IMR-90 (cell line): ENCODE measurements at regions not wholly inside any gene's neighbourhood (a gene's known extent, or its start where the extent isn't known, plus 50 kb on each side); places are given as distances from the start of the nearest gene placed in this dataset.

Experiments used
- ATAC-seq: fragments of 200-7000 bp; cut with Tn5 transposase; 2 replicates; pipeline ENCODE4 v1.9.1; 2020; ENCODE audit warnings: low read depth, mild to moderate bottlenecking, moderate library complexity
- BruUV-seq: library from RNA; stranded (reverse); fragments of 400-500 nt; replicated peaks from 2 replicates; lab custom pipeline; 2021; lab: Mats Ljungman, UMichigan
- CTCF ChIA-PET: fragments of 300-600 bp; formaldehyde crosslinking; extraction: SDS; loops from one replicate; lab custom pipeline; 2021; ENCODE audit warnings: antibody characterized with exemption; lab: Yijun Ruan, JAX
- POLR2A ChIA-PET: fragments of 300-600 bp; sonication (Branson Sonifier 250); formaldehyde crosslinking; loops from one replicate; lab custom pipeline; 2022; ENCODE audit warnings: antibody characterized with exemption; ENCODE audit not compliant: unreplicated experiment; lab: Charles Lee
- DNase-seq: peaks from one replicate; pipeline ENCODE4 v3.0.0; 2013
- H2AFZ ChIP-seq: replicated peaks from 2 replicates; pipeline ENCODE3; 2013; ENCODE audit warnings: low read length, mild to moderate bottlenecking; ENCODE audit not compliant: poor library complexity
- H2AK5ac ChIP-seq: 2 replicates; pipeline ENCODE4 v1.6.1; 2013; ENCODE audit warnings: low read depth, low read length, inconsistent platforms
- H2AK9ac ChIP-seq: replicated peaks from 2 replicates; pipeline ENCODE3; 2013; ENCODE audit warnings: mild to moderate bottlenecking, low read depth, low read length, moderate library complexity; ENCODE audit not compliant: poor library complexity
- H2BK120ac ChIP-seq: 2 replicates; pipeline ENCODE4 v1.6.1; 2013; ENCODE audit warnings: low read depth, low read length, inconsistent platforms
- H2BK15ac ChIP-seq: 3 replicates; pipeline ENCODE4 v1.6.1; 2013; ENCODE audit warnings: low read depth, low read length, inconsistent platforms
- H2BK20ac ChIP-seq: 2 replicates; pipeline ENCODE4 v1.6.1; 2013; ENCODE audit warnings: low read depth, mild to moderate bottlenecking, inconsistent platforms, low read length, moderate library complexity
- H2BK5ac ChIP-seq: 2 replicates; pipeline ENCODE4 v1.6.1; 2013; ENCODE audit warnings: mild to moderate bottlenecking, low read depth, low read length, inconsistent platforms; ENCODE audit not compliant: poor library complexity, severe bottlenecking
- H3K14ac ChIP-seq: replicated peaks from 2 replicates; pipeline ENCODE4 v1.6.1; 2013; ENCODE audit warnings: low read depth, low read length, inconsistent platforms
- H3K18ac ChIP-seq: 2 replicates; pipeline ENCODE4 v1.6.1; 2013; ENCODE audit warnings: low read depth, low read length, control low read depth
- H3K23ac ChIP-seq: 2 replicates; pipeline ENCODE4 v1.6.1; 2013; ENCODE audit warnings: low read depth, low read length, inconsistent platforms
- H3K27ac ChIP-seq: 2 replicates; pipeline ENCODE4 v1.5.1; 2013; ENCODE audit warnings: mild to moderate bottlenecking, control low read depth, low read length; ENCODE audit not compliant: insufficient read depth
- H3K27me3 ChIP-seq: 2 replicates; pipeline ENCODE4 v1.6.1; 2013; ENCODE audit warnings: low read length; ENCODE audit not compliant: control insufficient read depth, insufficient read depth
- H3K36me3 ChIP-seq: 2 replicates; pipeline ENCODE4 v1.6.1; 2013; ENCODE audit warnings: low read length, mixed read lengths; ENCODE audit not compliant: control insufficient read depth, insufficient read depth
- H3K4ac ChIP-seq: 2 replicates; pipeline ENCODE4 v1.6.1; 2013; ENCODE audit warnings: low read depth, low read length, inconsistent platforms
- H3K4me1 ChIP-seq: 2 replicates; pipeline ENCODE4 v1.6.1; 2013; ENCODE audit warnings: low read length, mixed read lengths; ENCODE audit not compliant: control insufficient read depth, insufficient read depth
- H3K4me2 ChIP-seq: 2 replicates; pipeline ENCODE4 v1.6.1; 2013; ENCODE audit warnings: low read depth, mild to moderate bottlenecking, control low read depth, low read length, moderate library complexity
- H3K4me3 ChIP-seq: 2 replicates; pipeline ENCODE4 v1.5.1; 2013; ENCODE audit warnings: low read depth, mild to moderate bottlenecking, control low read depth, low read length, moderate library complexity; ENCODE audit not compliant: insufficient read depth
- H3K56ac ChIP-seq: 2 replicates; pipeline ENCODE4 v1.6.1; 2013; ENCODE audit warnings: low read length, inconsistent platforms; ENCODE audit not compliant: insufficient read depth; ENCODE audit errors: extremely low read depth
- H3K79me1 ChIP-seq, 2 experiments: 2 replicates each; pipeline ENCODE4 v1.6.1; 2013; ENCODE audit warnings: low read length in 2 of 2, inconsistent platforms in 1 of 2, low read depth in 1 of 2
- H3K9ac ChIP-seq: 2 replicates; pipeline ENCODE4 v1.6.1; 2013; ENCODE audit warnings: low read depth, low read length, control low read depth
- H3K9me1 ChIP-seq: 2 replicates; pipeline ENCODE4 v1.6.1; 2013; ENCODE audit warnings: low read length, inconsistent platforms; ENCODE audit not compliant: insufficient read depth
- H3K9me3 ChIP-seq: 2 replicates; pipeline ENCODE4 v1.6.1; 2013; ENCODE audit warnings: low read length; ENCODE audit not compliant: control insufficient read depth, insufficient read depth
- H4K20me1 ChIP-seq: 2 replicates; pipeline ENCODE4 v1.6.1; 2013; ENCODE audit warnings: low read length, inconsistent platforms; ENCODE audit not compliant: insufficient read depth
- H4K5ac ChIP-seq: 2 replicates; pipeline ENCODE4 v1.6.1; 2013; ENCODE audit warnings: mild to moderate bottlenecking, low read depth, low read length, control low read depth
- H4K8ac ChIP-seq, 2 experiments: 2 replicates each; pipeline ENCODE4 v1.6.1; 2013; ENCODE audit warnings: low read depth in 2 of 2, low read length in 2 of 2, control low read depth in 1 of 2, inconsistent platforms in 1 of 2
- H4K91ac ChIP-seq: 2 replicates; pipeline ENCODE4 v1.6.1; 2013; ENCODE audit warnings: low read depth, low read length, inconsistent platforms; ENCODE audit not compliant: insufficient read depth
- BHLHE40 ChIP-seq: fragments of 150-350 bp; IDR thresholded peaks from 2 replicates; pipeline ENCODE4 v1.6.1; 2016; ENCODE audit warnings: mild to moderate bottlenecking, low read depth, low read length
- MAZ ChIP-seq: IDR thresholded peaks from 2 replicates; pipeline ENCODE4 v1.6.1; 2012; ENCODE audit warnings: low read depth, mild to moderate bottlenecking, low read length, improper control_type of control experiment, moderate library complexity, borderline replicate concordance
- MXI1 ChIP-seq: IDR thresholded peaks from 2 replicates; pipeline ENCODE4 v1.6.1; 2012; ENCODE audit warnings: low read depth, mild to moderate bottlenecking, low read length, moderate library complexity, borderline replicate concordance
- POLR2A ChIP-seq: IDR thresholded peaks from 2 replicates; pipeline ENCODE4 v1.6.1; 2012; ENCODE audit warnings: mild to moderate bottlenecking, low read depth, low read length
- RFX5 ChIP-seq: IDR thresholded peaks from 2 replicates; pipeline ENCODE4 v1.8.0; 2012; ENCODE audit warnings: low read depth, mild to moderate bottlenecking, low read length, moderate library complexity
- USF2 ChIP-seq: fragments of 150-350 bp; IDR thresholded peaks from 2 replicates; pipeline ENCODE4 v1.6.1; 2017; ENCODE audit warnings: mild to moderate bottlenecking, antibody characterized with exemption, low read length, low read depth
- dilution Hi-C: fragments of 300-500 bp; cut with HindIII; formaldehyde crosslinking; loops from one replicate; pipeline ENCODE4 v1.14.3; 2018; ENCODE audit warnings: low sequenced_read_pairs; ENCODE audit not compliant: unreplicated experiment
- in situ Hi-C: fragments of 300-500 bp; cut with MboI; formaldehyde crosslinking; loops from 3 replicates; pipeline ENCODE4 v1.14.3; 2019; ENCODE audit warnings: low sequenced_read_pairs, inconsistent platforms, mixed read lengths
- intact Hi-C: fragments of 100-400 bp; cut with micrococcal nuclease; formaldehyde crosslinking; loops from 2 replicates; pipeline ENCODE4 v1.10.0; 2022
- TF ChIP-seq, protein P1 (sequence below): fragments of 150-350 bp; IDR thresholded peaks from 2 replicates; pipeline ENCODE4 v1.6.1; 2016; ENCODE audit warnings: low read depth, mild to moderate bottlenecking, low read length, moderate library complexity, borderline replicate concordance
- TF ChIP-seq, protein P2 (sequence below): conservative IDR thresholded peaks from 2 replicates; pipeline ENCODE4 v1.5.1; 2012; ENCODE audit warnings: mild to moderate bottlenecking, low read depth, low read length, improper control_type of control experiment

- H2AFZ ChIP-seq: no peak overlapping the region
- H3K4me1 ChIP-seq: no peaks in the 10 kb centered on the region
- H3K18ac ChIP-seq: no peak overlapping the region
- H3K27me3 ChIP-seq: no peaks in the 10 kb centered on the region
- no peak overlapping the region for H3K4me3 ChIP-seq
- no peak overlapping the region for H3K56ac ChIP-seq
- dilution Hi-C loops (no loop called here), in situ Hi-C loops (no loop called here), intact Hi-C loops (no loop called here)
- no peak overlapping the region for H4K8ac ChIP-seq
- CTCF ChIA-PET: no interaction called here
- no peak overlapping the region for H2AK9ac ChIP-seq
- H3K9me1 ChIP-seq: no peaks in the 10 kb centered on the region
- no peak overlapping the region for H2BK5ac ChIP-seq
- H2BK15ac ChIP-seq: no peak overlapping the region
- H3K9ac ChIP-seq: no peak overlapping the region
- no peaks in the 10 kb centered on the region for H3K36me3 ChIP-seq
- H4K91ac ChIP-seq: no peak overlapping the region
- no peaks in the 10 kb centered on the region for H4K20me1 ChIP-seq
- no peak overlapping the region for H3K27ac ChIP-seq
- no peak overlapping the region for H2BK120ac ChIP-seq
- ATAC-seq (no peak), DNase-seq (no peak)
- no peak overlapping the region for H4K5ac ChIP-seq
- H3K4me2 ChIP-seq: no peak overlapping the region
- peaks cover 5% of the 10 kb centered on the region for H3K9me3 ChIP-seq
- H2AK5ac ChIP-seq: no peak overlapping the region
- no peak overlapping the region for H2BK20ac ChIP-seq
- H3K14ac ChIP-seq: no peak overlapping the region
- TF ChIP-seq RFX5: no peak
- TF ChIP-seq, protein P1, sequence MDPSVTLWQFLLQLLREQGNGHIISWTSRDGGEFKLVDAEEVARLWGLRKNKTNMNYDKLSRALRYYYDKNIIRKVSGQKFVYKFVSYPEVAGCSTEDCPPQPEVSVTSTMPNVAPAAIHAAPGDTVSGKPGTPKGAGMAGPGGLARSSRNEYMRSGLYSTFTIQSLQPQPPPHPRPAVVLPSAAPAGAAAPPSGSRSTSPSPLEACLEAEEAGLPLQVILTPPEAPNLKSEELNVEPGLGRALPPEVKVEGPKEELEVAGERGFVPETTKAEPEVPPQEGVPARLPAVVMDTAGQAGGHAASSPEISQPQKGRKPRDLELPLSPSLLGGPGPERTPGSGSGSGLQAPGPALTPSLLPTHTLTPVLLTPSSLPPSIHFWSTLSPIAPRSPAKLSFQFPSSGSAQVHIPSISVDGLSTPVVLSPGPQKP: no peak
- TF ChIP-seq BHLHE40: no peak
- TF ChIP-seq POLR2A: no peak
- no peak for TF ChIP-seq MXI1
- no peak for TF ChIP-seq USF2
- TF ChIP-seq, protein P2, sequence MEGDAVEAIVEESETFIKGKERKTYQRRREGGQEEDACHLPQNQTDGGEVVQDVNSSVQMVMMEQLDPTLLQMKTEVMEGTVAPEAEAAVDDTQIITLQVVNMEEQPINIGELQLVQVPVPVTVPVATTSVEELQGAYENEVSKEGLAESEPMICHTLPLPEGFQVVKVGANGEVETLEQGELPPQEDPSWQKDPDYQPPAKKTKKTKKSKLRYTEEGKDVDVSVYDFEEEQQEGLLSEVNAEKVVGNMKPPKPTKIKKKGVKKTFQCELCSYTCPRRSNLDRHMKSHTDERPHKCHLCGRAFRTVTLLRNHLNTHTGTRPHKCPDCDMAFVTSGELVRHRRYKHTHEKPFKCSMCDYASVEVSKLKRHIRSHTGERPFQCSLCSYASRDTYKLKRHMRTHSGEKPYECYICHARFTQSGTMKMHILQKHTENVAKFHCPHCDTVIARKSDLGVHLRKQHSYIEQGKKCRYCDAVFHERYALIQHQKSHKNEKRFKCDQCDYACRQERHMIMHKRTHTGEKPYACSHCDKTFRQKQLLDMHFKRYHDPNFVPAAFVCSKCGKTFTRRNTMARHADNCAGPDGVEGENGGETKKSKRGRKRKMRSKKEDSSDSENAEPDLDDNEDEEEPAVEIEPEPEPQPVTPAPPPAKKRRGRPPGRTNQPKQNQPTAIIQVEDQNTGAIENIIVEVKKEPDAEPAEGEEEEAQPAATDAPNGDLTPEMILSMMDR: no peak
- no peak for TF ChIP-seq MAZ
- no peak overlapping the region for H3K23ac ChIP-seq
- no TSS peak for BruUV-seq
- H3K4ac ChIP-seq: no peak overlapping the region
- no peaks in the 10 kb centered on the region for H3K79me1 ChIP-seq
- POLR2A ChIA-PET: no interaction called here
These were observed 511.0 kb upstream of the CAMK1G start for GRCh38 chr1:209072481-209072880.
